GM18499 (cell line): ENCODE measurements at regions not wholly inside any gene's neighbourhood (a gene's known extent, or its start where the extent isn't known, plus 50 kb on each side); places are given as distances from the start of the nearest gene placed in this dataset.
A peak's percentile ranks its signal among the peaks of the same experiment; 100 is the strongest.
"Not testable (repeated sequence)": the region's sequence is repeated elsewhere in the genome, so short reads cannot be mapped to it uniquely, and the experiment has no call there.

Experiments used
- ATAC-seq: cut with Tn5 transposase; IDR thresholded peaks from one replicate; pipeline ENCODE4 v1.9.1; 2021; ENCODE audit warnings: moderate number of reproducible peaks; ENCODE audit not compliant: insufficient read depth, unreplicated experiment

DNA sequence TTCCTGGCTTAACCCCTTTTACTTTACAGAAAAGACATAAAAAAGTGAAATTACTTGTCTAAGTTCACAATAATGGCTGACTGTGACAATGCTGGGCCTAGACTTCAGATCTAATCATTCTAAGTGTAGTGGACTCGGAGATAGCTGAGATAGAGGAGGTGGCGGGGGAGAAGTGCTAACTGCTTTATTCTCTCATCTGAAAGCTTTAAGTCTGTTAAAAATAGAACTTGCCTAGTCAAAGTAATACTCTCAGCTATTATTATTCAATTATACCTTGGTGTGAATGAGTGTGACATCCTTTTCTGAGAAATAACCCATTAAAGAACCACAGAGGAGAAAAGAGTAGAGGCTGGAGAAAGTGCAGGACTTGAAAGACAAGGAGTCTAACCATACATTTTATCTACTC lies 96.1 kb upstream of the OLIG2 start:
- ATAC-seq = peak; percentile 69

DNA sequence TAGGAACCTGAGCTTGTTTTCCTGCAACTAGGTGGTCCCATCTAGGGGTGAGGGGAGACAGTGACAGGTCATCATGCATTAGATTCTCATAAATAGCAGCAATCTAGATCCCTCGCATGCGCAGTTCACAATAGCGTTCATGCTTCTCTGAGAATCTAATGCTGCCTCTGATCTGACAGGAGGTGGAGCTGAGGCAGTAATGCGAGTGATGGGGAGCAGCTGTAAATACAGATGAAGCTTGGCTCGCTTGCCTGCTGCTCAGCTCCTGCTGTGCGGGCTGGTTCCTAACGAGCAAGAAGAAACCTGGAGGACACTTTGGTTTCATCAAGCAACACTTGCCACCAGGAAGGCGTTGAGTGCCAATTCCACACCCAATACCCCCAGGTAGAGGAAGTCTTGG lies 95.1 kb upstream of the OLIG2 start:
- ATAC-seq = no peak

DNA sequence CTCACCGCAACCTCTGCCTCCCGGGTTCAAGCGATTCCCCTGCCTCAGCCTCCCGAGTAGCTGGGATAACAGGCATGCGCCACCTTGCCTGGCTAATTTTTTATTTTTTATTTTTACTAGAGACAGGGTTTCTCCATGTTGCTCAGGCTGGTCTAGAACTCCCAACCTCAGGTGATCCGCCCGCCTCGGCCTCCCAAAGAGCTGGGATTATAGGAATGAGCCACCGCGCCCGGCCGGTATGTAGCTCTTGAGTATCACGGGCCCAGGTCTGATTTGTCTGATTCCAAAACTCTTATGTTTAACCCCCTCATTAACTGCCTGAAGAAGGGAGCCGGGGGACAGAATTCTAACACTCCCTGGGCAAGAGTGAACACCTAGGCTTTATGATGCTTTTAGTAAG lies 91.7 kb upstream of the OLIG2 start:
- ATAC-seq = not testable (repeated sequence)

DNA sequence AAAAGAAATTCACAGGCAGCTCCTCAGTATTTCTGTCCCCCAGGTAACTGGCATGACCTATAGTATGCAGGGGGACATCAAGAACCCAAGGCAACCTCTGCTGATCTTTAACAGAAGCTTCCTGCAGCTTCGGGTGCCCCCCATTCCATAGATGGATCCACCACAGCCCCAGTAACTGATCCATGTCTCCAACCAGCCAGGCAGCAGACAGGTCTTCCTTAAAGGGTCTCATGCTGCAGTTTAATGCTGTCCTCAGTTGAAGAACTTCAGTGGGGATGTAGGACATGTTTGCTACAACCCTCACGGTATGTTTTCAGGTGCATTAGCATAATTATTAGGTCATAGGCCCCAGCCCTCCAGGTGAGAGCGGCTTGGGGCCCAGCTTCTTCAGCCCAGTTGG lies 90.9 kb upstream of the OLIG2 start:
- ATAC-seq = no peak

DNA sequence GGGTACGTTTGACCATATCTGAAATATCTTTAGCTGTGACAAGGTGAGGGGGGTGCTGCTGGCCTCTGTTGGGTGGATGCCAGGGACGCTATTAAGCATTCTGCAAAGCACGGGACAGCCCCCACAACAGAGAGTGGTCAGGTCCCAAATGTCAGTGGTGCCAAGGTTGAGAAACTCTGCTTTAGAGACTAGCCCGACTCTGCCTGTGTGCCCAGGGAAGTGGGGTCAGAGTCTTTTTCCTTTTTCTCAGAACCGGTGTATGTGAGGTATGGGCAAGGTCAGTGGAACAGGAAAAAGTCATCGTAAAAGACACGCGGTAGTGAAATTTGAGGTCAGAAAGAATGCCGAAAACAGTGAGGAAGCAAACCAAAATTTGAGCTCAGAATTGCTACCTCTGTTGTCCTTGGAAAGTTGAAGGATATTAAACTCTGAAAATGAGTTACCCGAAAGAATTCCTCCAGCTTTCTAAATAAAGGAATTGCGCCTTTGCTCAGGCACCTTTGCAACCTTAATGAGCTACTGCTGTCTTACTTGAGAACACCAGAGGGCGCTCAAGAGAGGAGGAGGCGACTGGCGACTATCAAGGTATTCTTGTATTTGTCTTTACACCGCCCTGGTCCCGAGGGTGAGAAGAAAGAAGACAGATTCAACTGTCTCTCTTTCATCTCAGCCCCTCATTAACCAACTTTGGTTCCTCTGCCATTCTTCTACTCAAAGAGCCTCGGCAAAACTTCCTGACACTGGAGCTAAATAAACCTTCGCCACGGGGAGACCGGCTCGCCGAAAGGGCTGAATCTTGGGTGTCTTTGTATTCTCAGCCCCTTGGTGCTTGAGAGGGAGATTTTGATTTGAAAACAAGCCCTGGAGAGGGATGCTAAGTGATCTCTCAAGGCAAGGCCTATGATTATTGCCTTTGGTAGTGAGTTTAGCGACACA lies 85.4 kb upstream of the OLIG2 start:
- ATAC-seq = no peak

DNA sequence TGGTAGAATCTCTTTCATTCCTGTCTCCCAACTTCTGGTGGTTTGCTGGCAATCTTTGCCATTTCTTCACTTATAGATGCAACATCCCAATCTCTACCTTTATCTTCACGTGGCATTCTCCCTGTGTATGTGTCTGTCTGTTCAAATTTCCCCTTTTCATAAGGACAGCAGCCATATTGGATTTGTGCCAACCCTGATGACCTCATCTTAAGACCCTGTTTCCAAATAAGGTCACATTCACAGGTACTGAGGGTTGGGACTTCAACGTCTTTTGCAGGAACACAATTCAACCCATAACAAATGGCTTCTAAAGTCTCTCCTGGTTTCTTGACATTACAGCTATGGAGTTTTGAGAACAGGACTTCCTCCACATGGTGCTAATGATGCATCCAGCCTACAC lies 84.5 kb upstream of the OLIG2 start:
- ATAC-seq = no peak

DNA sequence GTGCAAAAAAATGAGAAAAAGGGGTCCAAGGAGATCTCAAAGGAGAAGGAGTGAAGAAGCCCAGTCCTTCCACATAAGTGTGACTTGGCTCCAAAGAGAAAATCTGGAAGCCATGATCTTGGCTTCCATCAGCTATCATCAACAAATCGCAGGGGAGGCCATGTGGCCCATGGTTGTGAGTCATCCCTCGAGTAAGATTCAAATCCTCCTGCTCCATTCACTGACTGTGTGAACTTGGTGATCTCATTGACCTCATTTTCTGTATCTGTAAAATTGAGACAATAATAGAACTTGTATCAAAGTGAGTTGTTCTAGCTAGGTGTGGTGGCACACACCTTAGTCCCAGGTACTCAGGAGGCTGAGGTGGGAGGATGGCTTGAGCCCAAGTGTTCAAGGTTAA lies 79.1 kb upstream of the OLIG2 start:
- ATAC-seq = no peak

DNA sequence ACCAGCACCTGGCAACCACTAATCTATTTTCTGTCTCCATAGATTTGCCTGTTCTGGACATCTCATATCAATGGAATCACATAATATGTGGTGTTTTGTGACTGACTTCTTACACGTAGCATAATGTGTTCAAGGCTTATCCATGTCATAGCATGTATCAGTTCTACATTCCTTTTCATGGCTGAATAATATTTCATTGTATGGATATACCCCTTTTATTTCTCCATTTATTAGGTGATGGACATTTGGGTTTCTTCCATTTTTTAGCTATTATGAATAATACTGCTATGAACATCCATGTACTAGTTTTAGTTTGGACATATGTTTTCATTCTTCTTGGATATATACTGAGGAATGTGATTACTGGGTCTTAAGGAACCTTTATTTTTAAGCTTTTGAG lies 78.0 kb upstream of the OLIG2 start:
- no peak for ATAC-seq

DNA sequence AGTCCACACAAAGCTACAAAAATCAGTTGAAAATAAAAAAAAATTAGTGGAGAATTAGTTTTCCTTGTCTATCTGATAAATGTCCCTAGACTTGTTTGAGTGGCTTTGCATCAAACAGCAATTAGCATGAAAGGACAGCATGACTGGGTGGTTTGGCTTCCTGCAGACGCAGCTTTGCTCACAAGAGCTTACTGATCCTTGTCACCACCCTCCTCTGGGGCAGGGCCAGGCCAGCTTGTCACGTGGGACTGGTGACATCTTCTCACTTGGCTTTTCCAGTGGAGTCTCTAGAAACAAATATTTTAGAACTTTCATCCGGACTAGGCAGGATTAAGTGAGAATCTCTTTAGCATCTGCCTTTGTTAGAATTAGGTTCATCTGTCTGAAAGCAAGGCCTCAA lies 76.0 kb upstream of the OLIG2 start:
- ATAC-seq = no peak

DNA sequence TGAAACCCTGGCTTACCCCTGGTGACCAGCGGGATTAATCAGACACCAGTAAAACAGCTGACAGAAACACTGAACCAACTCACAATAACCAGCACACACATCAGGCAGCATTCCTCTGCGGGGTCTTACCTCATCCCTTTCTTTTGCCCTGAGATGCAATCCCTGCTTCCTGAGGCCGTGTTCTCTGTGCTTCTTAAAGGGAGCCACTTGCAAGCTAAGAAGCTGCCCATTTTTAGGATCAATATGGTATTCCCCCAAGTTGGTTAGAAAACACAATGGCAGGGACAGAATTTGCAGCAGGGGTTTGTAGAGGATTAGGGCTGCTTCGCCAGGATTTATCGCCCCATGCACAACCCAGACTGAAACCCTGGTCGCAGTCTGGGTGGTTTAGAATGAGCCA lies 74.7 kb upstream of the OLIG2 start:
- ATAC-seq = no peak

DNA sequence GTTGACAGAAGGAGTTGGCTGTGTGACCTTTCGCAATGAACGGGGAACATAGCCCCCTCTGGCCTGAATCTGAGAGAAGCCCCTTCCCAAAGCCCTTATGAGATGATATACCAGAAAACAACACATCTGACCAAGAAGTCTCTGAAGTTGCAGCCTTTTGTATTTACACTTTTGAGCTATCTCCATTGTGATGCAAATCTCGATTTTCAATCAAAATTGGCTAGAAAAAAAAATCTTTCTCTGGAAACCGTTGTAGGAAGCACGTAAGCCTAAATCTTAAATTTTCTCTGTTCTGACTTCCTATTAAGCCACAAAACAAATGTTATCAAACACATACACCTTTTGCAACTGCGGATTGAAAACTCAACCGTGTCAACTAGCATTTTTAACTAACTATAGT lies 71.4 kb upstream of the OLIG2 start:
- no peak for ATAC-seq

DNA sequence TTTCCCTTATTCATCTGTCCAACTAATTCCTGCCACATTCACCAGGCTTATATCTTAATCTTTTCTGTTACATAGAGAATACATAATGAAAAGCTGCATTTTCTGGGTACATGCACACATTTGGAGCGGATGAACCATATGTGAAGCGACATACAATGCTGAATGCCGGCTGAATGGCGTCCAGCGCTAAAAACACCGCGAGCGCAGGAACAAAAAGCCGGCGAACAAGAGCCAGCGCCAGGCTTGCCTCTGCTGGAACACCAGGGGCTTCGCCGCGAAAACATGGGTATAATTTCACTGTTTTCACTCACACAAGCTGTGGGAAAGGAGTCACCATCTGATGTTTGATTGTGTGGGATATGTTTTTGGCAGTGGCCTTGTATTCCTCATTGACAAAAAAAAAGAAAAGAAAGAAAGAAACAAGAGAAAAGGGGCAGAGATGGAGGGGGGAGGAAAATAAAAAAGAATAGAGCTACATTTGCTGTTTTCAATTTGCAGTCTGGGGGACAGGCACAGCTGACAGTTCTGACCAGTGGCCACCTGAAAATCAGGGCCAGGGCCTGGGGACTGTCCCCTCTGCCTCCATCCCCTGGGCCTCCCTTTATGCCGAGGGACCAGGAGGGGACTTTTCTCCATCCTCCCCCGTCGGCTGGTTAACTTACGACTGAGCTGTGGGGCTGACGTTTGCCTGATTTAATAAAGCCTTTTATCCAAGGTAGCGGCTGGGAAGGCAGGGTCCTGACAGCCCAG lies 70.2 kb upstream of the OLIG2 start:
- ATAC-seq = no peak

DNA sequence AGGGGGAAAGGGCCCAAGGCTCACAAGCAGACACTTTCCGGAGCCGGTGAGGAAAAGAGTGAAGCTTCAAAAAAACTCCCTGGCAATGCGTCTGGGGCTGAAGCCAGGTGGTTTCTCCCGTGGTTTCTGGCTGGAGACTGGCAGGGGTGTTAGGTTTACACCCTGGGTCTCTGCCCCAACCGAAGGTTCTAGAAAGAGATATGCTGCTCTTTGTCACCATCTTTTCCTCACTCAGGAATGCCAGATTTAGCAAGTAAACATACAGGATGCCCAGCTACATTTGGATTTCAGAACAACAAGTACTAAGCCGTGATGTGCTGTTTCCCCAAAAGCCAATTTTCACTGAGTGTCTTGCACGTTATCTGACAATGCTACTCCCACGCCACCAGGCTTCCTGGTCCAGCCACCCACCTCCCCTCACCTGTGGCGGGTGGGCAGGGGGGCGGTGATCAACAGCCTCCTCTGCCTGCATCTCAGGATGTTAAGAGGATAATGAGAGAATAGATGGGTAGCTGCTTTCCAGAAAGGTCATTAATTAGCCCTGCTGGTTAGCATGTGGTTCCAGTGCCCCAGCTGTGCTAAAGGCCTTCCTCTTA lies 69.6 kb upstream of the OLIG2 start:
- ATAC-seq = no peak

DNA sequence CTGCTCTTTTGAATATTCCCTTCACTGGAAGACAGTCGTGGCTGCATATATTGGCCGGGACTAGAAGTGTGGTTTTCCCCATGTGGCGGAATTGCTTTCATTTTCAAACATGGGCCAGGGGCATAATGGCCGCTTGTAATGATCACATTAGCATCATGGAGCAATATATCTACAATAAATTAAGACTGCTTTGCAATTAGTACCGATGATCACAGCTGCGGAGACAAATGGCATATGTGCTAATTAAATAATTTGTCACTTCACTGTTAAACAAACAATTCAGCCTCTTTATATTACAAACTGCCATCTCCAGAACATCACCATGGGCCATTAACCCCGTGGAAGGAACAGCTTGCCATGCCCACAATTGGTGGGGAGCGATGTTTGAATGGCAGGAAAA lies 68.2 kb upstream of the OLIG2 start:
- ATAC-seq = no peak

DNA sequence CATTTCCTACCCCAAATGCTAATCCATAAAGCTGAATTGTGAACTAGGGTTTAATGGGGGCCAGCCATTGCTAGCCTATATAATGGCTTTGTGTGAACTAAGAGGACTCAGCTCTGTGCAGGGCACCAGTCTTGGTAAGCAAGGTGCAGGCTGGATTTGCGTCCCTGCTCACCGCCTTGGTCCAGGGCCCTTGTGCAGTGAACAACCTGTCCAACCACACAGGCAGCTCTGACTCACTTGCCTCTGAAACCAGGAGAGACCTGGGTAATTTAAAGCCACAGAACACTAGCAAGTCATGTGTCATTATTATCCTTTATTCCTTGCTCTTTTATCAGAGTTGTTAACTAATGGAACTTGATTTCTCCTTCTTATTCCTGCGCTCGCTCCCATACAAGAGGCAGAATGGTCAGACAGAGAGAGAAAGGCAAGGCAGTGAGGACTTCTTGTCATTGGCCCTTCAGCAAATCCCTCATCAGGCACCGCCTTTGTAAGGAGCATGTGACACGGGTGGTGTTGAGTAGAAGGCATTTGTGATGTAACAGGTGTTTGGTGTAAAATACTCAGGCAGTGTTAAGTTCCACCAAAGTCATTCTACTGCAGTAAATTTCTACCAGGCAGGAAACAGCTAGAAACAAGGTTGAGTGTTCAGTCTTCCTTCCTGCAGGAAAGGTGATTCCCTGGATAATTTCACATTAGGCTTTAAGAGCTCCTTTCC lies 67.3 kb upstream of the OLIG2 start:
- ATAC-seq = no peak

DNA sequence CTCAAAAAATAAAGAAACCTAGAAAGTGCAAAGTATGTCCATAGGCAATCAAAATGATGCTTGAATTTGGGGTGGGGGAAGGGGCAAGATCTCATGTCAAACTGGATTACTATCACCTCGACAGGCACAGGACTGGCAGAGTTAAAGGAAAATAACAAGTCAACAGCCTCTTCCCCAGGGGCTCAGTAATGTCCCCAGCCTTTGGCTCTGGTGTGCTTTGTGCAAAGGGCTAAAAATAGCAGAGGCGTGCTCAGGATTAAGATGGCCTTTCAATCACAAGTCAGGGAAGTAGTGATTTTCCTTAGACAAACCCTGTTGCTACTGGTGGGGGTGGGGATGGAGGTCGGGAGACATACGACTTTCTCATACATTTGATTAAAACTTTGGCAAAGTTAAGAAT lies 63.5 kb upstream of the OLIG2 start:
- ATAC-seq = no peak

DNA sequence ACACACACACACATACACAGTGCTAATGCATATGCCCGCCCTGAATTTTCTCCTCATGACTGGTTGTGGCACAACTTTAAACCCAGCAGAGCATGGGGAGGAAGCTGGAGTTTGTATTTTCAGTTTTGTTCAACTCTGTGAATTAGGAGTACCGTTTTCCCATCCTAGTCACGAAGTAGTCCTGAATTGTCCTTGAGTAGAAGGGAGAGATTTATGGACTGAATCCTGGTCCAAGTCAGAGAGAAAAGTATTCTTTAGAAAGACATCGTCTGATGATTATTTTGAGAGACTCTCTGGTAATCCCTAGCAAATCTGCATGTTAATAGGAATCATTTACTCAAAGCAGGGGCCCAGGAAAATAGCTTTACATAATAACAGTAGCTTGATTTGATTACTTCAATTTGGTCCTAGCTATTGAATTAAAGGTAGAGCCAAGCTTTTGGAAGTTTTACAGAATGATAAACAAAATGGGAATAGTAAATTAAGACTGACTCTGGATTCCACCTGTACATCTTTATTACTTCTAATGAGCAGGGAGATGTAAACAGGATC lies 60.5 kb upstream of the OLIG2 start:
- ATAC-seq = no peak

DNA sequence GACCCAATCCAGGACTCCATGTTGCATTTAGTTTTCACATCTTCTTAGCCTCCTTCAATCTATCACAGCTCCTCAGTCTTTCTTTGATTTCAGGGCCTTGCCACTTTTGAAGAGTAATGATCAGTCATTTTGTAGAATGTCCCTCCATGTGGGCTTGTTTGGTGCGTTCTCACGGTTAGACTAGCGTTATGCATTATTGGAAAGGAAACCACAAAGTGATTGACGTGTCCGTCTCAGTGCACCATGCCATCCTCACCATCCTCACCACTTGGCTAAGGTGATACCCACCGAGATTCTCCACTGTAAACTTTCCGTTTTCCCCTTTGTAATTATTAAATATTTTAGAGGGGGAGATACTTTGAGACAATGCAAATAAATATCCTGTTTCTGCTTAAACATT lies 59.6 kb upstream of the OLIG2 start:
- no peak for ATAC-seq

DNA sequence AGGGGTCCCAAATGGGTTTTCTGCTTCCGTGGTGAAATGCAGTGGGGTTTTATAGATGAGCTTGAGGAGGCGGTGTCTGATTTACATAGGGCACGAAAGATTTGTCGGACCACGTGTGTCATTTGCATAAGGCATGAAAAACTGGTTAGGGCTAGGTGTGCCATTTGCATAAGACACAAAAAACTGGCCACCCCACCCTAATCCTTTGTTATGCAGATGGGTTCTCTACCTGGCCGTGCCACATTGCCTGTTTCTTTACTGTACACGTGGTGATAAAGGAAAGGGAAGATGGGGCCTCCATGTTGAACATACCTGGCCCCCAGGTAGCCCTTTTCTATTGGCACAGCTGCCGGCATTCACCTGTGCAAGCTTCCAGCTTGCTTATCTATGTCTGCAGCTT lies 57.6 kb upstream of the OLIG2 start:
- ATAC-seq = not testable (repeated sequence)

DNA sequence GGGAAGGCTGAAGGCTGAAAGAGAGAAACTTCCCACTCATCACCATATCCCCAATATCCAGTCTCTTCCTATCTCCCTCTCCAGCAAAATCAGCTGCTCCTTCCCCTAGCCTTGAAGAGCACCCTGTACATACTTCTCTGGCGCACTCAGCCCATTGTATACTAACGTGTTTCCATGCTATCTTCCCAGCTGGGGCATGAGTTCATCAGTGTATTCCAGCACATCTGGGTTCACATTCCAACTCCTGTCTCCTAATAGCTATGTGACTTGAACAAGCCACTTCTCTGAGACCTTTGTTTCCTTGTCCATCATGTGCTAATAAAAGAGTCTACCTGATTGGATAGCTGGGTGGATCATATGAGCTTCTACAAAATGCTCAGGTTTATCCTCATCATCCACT lies 51.1 kb upstream of the OLIG2 start:
- no peak for ATAC-seq
